Jurkat, Clone E6-1 (cell line): ENCODE measurements at regions not wholly inside any gene's neighbourhood (a gene's known extent, or its start where the extent isn't known, plus 50 kb on each side); places are given as distances from the start of the nearest gene placed in this dataset.

Source experiments
- DNase-seq: peaks from one replicate; pipeline ENCODE4 v3.0.0-alpha.2; 2011; ENCODE audit warnings: low read depth, low spot score
- H3K4me3 ChIP-seq: 2 replicates; pipeline ENCODE4 v1.5.1; 2011; ENCODE audit warnings: mild to moderate bottlenecking, low read length, control low read depth, moderate library complexity

GRCh38 chr7:369476-370258 lies 79.7 kb downstream of the FOXL3 start:
- no peak for DNase-seq
- no peak overlapping the region for H3K4me3 ChIP-seq

GRCh38 chr7:370259-370625 lies 80.3 kb downstream of the FOXL3 start:
- H3K4me3 ChIP-seq, result no peak overlapping the region
- no peak for DNase-seq

GRCh38 chr7:370775-371118 lies 80.8 kb downstream of the FOXL3 start:
- DNase-seq, result no peak
- no peak overlapping the region for H3K4me3 ChIP-seq

- no peak overlapping the region for H3K4me3 ChIP-seq
- no peak for DNase-seq
Observed at GRCh38 chr7:371119-371778, 81.3 kb downstream of the FOXL3 start.

- no peak for DNase-seq
- H3K4me3 ChIP-seq, result no peak overlapping the region
Observed at GRCh38 chr7:371779-372545, 82.0 kb downstream of the FOXL3 start.

- DNase-seq, result no peak
- no peak overlapping the region for H3K4me3 ChIP-seq
Observed at GRCh38 chr7:372546-372931, 82.6 kb downstream of the FOXL3 start.

GRCh38 chr7:372932-373791 lies 83.2 kb downstream of the FOXL3 start:
- no peak overlapping the region for H3K4me3 ChIP-seq
- no peak for DNase-seq

GRCh38 chr7:373818-374705 lies 84.1 kb downstream of the FOXL3 start:
- no peak overlapping the region for H3K4me3 ChIP-seq

GRCh38 chr7:374706-375311 lies 84.8 kb downstream of the FOXL3 start:
- no peak for DNase-seq

More at GRCh38 chr7:373818-374705, 84.1 kb downstream of the FOXL3 start:
- DNase-seq, result no peak

GRCh38 chr7:375321-375831 lies 85.4 kb downstream of the FOXL3 start:
- H3K4me3 ChIP-seq, result no peak overlapping the region
- DNase-seq, result no peak

More at GRCh38 chr7:374706-375311, 84.8 kb downstream of the FOXL3 start:
- H3K4me3 ChIP-seq, result no peak overlapping the region

- no peak overlapping the region for H3K4me3 ChIP-seq
- DNase-seq, result no peak
Observed at GRCh38 chr7:375901-376305, 85.9 kb downstream of the FOXL3 start.

GRCh38 chr7:376306-377079 lies 86.5 kb downstream of the FOXL3 start:
- no peak for DNase-seq
- H3K4me3 ChIP-seq, result no peak overlapping the region

GRCh38 chr7:377080-378040 lies 87.4 kb downstream of the FOXL3 start:
- DNase-seq, result no peak
- no peak overlapping the region for H3K4me3 ChIP-seq

- no peak for DNase-seq
- H3K4me3 ChIP-seq, result no peak overlapping the region
Observed at GRCh38 chr7:378041-378420, 88.1 kb downstream of the FOXL3 start.

- no peak overlapping the region for H3K4me3 ChIP-seq
- DNase-seq, result no peak
Observed at GRCh38 chr7:378551-379455, 88.8 kb downstream of the FOXL3 start.
